GM21367 (cell line): ENCODE measurements at regions not wholly inside any gene's neighbourhood (a gene's known extent, or its start where the extent isn't known, plus 50 kb on each side); places are given as distances from the start of the nearest gene placed in this dataset.
"Not testable (repeated sequence)": the region's sequence is repeated elsewhere in the genome, so short reads cannot be mapped to it uniquely, and the experiment has no call there.

Experiments
- ATAC-seq: cut with Tn5 transposase; IDR thresholded peaks from one replicate; pipeline ENCODE4 v1.9.1; 2021; ENCODE audit not compliant: unreplicated experiment

- no peak for ATAC-seq
These were observed 310.4 kb downstream of the TFAP2B start for GRCh38 chr6:51129043-51129442.

- ATAC-seq: no peak
These were observed 319.1 kb downstream of the TFAP2B start for GRCh38 chr6:51137777-51138176.

DNA sequence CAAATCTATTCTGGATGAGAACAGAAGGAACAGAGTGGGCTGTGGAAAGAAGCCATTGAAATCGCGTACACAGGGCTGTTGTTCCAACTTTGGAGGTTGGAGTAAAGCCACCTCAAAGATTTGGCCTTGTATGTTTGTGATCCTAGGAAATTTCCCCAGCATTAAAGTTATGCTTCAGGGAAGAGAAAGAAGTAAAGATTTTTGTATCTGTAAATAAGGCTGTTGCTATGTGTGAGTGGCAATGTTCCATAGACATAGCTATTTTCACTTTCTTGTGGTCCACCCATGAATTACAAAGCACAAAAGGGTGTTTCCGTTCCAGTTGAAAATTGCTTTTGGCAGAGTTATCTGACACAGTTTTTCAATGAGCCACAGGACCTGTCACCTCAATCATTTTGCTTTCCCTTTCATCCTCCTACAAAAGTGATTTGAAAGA is 321.3 kb downstream of the TFAP2B start:
- no peak for ATAC-seq

DNA sequence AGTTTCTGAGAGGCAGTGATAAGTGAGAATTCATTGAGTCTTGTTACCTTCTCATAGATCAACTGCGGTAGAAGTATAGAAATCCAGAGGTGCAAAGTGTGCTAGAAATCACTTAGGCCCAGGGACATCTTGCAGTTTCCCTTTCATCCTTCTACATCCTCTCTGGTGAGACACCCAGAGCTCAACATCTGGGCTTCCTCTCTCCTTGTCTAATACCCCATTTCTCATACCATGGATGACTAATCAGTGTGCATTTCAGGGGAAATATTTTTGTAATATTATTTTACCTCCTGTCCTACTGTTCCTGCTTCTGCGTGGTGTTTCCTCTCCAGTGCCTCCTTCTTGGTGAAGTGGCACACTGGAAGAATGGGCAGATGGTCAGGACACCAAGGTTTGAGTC is 322.4 kb downstream of the TFAP2B start:
- no peak for ATAC-seq

DNA sequence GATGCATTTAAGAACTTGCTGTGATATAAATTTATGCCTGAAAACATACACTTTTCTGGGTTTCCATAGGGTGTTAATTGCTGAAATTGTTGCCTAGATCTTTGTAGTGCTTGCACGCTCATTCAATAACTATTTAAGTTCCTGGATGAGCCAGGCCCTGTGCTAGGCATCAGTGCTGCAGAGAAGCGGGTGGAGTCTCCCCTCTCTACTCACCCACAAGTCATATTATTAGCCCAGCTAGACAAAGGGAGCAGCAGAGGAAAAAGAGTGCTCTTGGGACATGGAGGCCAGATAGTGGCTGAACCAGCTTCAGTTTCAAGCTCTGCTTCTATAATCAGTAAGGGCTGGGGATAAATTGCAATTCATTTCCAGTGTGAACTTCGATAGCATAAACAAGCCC is 329.1 kb downstream of the TFAP2B start:
- ATAC-seq: no peak

GRCh38 chr6:51152594-51152993 is 333.9 kb downstream of the TFAP2B start:
- no peak for ATAC-seq

- no peak for ATAC-seq
These were observed 334.4 kb downstream of the TFAP2B start for GRCh38 chr6:51153109-51153508.

DNA sequence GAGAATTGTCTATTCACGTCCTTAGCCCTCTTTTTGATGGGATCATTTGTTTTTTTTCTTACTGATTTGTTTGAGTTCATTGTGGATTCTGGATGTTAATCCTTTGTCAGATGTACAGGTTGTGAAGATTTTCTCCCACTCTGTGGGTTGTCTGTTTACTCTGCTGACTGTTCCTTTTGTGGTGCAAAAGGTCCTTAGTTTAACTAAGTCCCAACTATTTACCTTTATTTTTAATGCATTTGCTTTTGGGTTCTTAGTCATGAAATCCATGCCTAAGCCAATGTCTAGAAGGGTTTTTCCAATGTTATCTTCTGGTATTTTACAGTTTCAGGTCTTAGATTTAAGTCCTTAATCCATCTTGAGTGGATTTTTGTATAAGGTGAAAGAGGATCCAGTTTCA is 336.3 kb downstream of the TFAP2B start:
- ATAC-seq: not testable (repeated sequence)

DNA sequence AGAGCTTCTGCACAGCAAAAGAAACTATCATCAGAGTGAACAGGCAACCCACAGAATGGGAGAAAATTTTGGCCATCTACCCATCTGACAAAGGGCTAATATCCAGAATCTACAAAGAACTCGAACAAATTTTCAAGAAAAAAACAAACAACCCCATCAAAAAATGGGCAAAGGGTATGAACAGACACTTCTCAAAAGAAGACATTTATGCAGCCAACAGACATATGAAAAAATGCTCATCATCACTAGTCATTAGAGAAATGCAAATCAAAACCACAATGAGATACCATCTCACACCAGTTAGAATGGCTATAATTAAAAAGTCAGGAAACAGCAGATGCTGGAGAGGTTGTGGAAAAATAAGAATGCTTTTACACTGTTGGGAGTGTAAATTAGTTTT is 340.6 kb downstream of the TFAP2B start:
- ATAC-seq: not testable (repeated sequence)

- no peak for ATAC-seq
These were observed 343.1 kb downstream of the TFAP2B start for GRCh38 chr6:51161752-51162151.

DNA sequence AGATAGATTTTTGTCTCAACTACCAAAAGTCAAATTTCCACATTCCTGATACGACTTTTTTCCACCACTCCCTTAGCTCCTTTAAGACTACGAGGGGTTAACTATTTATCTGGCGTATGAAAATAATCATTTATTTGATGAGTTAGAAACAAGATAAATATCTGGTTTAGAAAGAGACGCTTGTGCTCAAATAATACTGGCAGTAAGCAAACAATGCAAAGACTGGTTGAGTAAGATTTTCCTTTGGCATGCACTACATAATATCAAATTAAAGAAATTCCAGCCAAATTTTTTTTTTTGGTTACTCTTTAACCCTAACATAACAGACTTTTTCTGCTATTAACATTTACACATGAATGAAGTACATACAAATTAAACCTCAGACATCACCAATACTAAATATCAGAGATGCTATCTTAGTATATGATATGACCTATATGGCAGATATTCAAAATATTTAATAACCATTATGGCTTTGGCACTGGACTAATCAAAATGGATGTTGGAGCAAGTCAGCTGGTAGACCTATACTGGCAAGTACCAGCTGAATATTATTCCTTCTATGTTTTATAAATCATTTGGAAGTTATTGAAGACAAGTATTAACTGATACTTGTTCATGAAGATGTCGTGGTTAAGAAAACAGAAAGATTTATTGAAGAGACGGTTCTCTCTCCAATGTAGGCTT is 345.3 kb downstream of the TFAP2B start:
- ATAC-seq: no peak

GRCh38 chr6:51166914-51167313 is 348.2 kb downstream of the TFAP2B start:
- ATAC-seq: no peak

DNA sequence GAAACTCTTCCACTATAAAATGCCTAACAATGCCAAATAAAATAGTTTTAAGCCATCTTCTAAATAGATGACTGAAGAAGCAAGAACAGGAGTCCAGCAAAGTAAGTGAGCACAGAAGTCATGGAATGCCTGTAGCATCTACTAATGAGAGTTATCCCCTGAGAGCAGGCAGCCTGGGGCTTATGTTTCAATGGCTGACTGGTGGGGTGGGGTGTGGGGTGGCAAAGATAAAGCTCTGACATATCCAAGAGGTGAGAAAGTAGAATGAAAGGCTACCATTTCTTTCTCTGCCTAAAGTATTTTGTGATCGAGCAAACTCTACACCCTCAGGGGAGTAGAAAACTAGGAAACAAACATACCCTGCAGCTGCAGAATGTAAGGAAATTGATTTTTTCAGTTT is 348.8 kb downstream of the TFAP2B start:
- no peak for ATAC-seq

DNA sequence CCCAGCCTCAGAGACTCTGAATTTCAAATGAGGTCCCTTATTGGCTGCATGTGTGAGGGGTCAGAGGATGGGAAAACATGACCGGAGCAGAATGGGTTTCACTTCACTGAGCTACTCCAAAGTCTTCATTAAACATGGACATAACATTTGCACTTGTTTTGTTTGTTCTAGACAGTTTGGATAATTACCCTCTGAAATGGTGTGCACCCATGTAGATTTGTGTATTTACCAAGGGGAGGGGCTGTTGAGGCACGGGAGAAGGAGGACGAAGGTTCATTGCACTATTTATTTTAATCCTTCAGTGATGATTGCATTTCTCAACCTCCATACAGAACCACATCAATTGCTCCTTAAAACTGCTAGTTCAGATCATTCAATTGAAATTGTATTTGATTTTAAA is 364.2 kb downstream of the TFAP2B start:
- ATAC-seq: no peak

DNA sequence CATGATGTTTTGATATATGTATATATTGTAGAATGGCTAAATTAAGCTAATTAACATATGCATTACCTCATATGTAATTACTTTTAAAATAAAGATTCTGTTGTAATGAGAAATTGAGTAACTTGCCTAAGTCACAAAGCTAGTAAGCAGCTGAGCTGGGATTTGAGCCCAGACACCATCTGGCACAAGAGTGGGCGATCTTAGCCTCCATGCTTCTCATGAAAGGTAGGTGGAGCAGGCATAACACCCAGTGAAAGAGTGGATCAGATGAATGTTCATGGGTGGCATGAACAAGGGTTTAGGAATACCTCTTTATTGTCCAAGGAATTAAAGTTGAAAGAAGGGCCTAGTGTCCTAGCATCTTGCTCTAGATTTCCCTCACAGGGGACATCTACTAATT is 365.4 kb downstream of the TFAP2B start:
- ATAC-seq: no peak

- ATAC-seq: not testable (repeated sequence)
These were observed 374.5 kb downstream of the TFAP2B start for GRCh38 chr6:51193163-51193562.

GRCh38 chr6:51199105-51199552 is 380.5 kb downstream of the TFAP2B start:
- no peak for ATAC-seq

- no peak for ATAC-seq
These were observed 381.1 kb downstream of the TFAP2B start for GRCh38 chr6:51199733-51200260.

DNA sequence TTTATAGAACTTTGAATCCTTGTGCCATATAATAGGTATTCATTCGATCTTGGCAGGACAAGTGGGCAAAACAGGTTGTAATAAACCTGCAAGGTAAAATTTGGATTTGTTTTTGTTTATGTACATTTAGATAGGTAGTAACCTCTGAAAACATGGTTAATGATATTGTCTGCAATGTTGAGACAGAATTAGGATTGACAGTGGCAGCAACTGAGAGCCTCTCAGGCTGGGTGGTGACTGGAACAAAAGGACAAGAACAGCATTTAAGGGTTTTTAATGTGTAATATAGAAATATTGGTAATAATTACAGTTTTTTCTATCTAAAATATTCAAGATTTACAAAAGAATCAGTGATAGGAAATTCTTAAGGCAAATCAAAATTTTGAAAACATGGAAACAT is 382.0 kb downstream of the TFAP2B start:
- ATAC-seq: no peak

DNA sequence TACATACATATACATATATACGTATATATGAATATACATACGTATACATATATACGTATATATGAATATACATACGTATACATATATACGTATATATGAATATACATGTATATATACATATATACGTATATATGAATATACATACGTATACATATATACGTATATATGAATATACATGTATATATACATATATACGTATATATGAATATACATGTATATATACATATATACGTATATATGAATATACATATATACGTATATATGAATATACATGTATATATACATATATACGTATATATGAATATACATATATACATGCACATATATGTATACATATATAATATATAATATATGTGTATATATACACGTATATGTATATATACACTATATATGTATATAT is 384.0 kb downstream of the TFAP2B start:
- not testable (repeated sequence) for ATAC-seq

GRCh38 chr6:51203504-51203903 is 384.8 kb downstream of the TFAP2B start:
- no peak for ATAC-seq

GRCh38 chr6:51206686-51207085 is 388.0 kb downstream of the TFAP2B start:
- ATAC-seq: not testable (repeated sequence)

DNA sequence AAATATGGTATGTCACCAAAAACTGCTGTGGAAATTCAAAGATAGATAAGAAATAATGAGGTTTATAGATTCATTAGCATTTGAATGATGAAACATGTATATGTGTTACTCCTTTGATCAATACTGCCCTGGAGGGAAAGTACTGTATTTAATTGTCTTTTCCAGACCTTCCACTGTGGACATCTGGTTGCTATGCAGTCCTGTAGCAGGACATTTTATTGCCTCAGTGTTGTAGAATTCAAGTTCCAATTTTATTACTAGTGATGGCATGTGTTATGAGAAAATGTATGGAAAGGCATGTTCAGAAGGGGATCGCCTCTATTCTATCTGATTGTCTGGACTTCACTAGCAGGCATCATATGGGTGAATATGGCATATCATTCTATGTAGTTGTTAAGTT is 391.0 kb downstream of the TFAP2B start:
- ATAC-seq: no peak
